Liver (tissue), 8 donors: ENCODE measurements at regions not wholly inside any gene's neighbourhood (a gene's known extent, or its start where the extent isn't known, plus 50 kb on each side); places are given as distances from the start of the nearest gene placed in this dataset.
"Not testable (repeated sequence)": the region's sequence is repeated elsewhere in the genome, so short reads cannot be mapped to it uniquely, and the experiment has no call there.

Source experiments
- DNase-seq: peaks from one replicate; pipeline ENCODE4 v3.0.0-alpha.2; 2017; ENCODE audit warnings: low spot score
- H3K27ac ChIP-seq, 2 donors: one replicate each; pipeline ENCODE4 v1.7.0; 2013; ENCODE audit warnings: inconsistent platforms in 2 of 2, low read length in 2 of 2, control low read depth in 1 of 2, low read depth in 1 of 2, mild to moderate bottlenecking in 1 of 2
- H3K27me3 ChIP-seq, 4 donors: one replicate each; pipeline versions ENCODE4 v1.6.1 to v1.7.0; 2013; ENCODE audit warnings: low read length in 3 of 4, inconsistent platforms in 1 of 4, mild to moderate bottlenecking in 1 of 4, moderate library complexity in 1 of 4; ENCODE audit not compliant: control insufficient read depth in 4 of 4, insufficient read depth in 4 of 4
- H3K36me3 ChIP-seq, 4 donors: one replicate each; pipeline versions ENCODE4 v1.6.1 to v1.7.0; 2013; ENCODE audit warnings: low read length in 3 of 4, mild to moderate bottlenecking in 3 of 4, low read depth in 1 of 4, moderate library complexity in 1 of 4; ENCODE audit not compliant: control insufficient read depth in 4 of 4, insufficient read depth in 3 of 4
- H3K4me1 ChIP-seq, 4 donors: one replicate each; pipeline versions ENCODE4 v1.6.1 to v1.7.0; 2013; ENCODE audit warnings: low read length in 3 of 4, mild to moderate bottlenecking in 3 of 4, moderate library complexity in 1 of 4; ENCODE audit not compliant: control insufficient read depth in 4 of 4, insufficient read depth in 4 of 4
- H3K4me3 ChIP-seq, 3 donors: one replicate each; pipeline versions ENCODE4 v1.6.1 to v1.7.0; 2013; ENCODE audit warnings: low read length in 3 of 3, control low read depth in 1 of 3, low read depth in 1 of 3, mild to moderate bottlenecking in 1 of 3
- H3K9ac ChIP-seq, 2 donors: one replicate each; pipeline ENCODE4 v1.7.0; 2013; ENCODE audit warnings: low read length in 2 of 2, mild to moderate bottlenecking in 2 of 2, moderate library complexity in 2 of 2, control low read depth in 1 of 2, low read depth in 1 of 2
- H3K9me3 ChIP-seq, 4 donors: one replicate each; pipeline versions ENCODE4 v1.6.1 to v1.7.0; 2013; ENCODE audit warnings: low read length in 3 of 4; ENCODE audit not compliant: control insufficient read depth in 4 of 4
- CTCF ChIP-seq: fragments of 150-350 bp; IDR thresholded peaks from 2 replicates; pipeline ENCODE4 v1.5.1; 2017; ENCODE audit warnings: improper control_type of control experiment, low read depth, low read length; ENCODE audit not compliant: missing input control
- FOXA2 ChIP-seq: IDR thresholded peaks from 2 replicates; pipeline ENCODE4 v1.6.1; 2016; ENCODE audit warnings: antibody characterized with exemption
- GABPA ChIP-seq, 2 donors: IDR thresholded peaks in 1 of 2; conservative IDR thresholded peaks in 1 of 2; 2 replicates each; pipeline ENCODE4 v1.6.1; 2016; ENCODE audit warnings: antibody characterized with exemption in 2 of 2, mild to moderate bottlenecking in 1 of 2, moderate library complexity in 1 of 2
- HNF4A ChIP-seq, 2 donors: conservative IDR thresholded peaks; 2 replicates each; pipeline ENCODE4 v1.6.1; 2016; ENCODE audit warnings: antibody characterized with exemption in 2 of 2, mild to moderate bottlenecking in 2 of 2
- JUND ChIP-seq, 2 donors: IDR thresholded peaks; 2 replicates each; pipeline ENCODE4 v1.6.1; 2016; ENCODE audit warnings: antibody characterized with exemption in 2 of 2
- NR2F2 ChIP-seq: IDR thresholded peaks from 2 replicates; pipeline ENCODE4 v1.6.1; 2016; ENCODE audit warnings: antibody characterized with exemption
- RXRA ChIP-seq, 2 donors: IDR thresholded peaks; 2 replicates each; pipeline ENCODE4 v1.6.1; 2017 to 2018; ENCODE audit warnings: antibody characterized with exemption in 2 of 2, mild to moderate bottlenecking in 1 of 2
- SP1 ChIP-seq: IDR thresholded peaks from 2 replicates; pipeline ENCODE4 v1.6.1; 2018; ENCODE audit warnings: antibody characterized with exemption, mild to moderate bottlenecking
- TAF1 ChIP-seq: conservative IDR thresholded peaks from 2 replicates; pipeline ENCODE4 v1.6.1; 2016; ENCODE audit warnings: antibody characterized with exemption, mild to moderate bottlenecking
- YY1 ChIP-seq: IDR thresholded peaks from 2 replicates; pipeline ENCODE4 v1.6.1; 2016; ENCODE audit warnings: antibody characterized with exemption, mild to moderate bottlenecking
- ZBTB33 ChIP-seq: IDR thresholded peaks from 2 replicates; pipeline ENCODE4 v1.6.1; 2016; ENCODE audit warnings: antibody characterized with exemption
- WGBS: extraction: QIAGEN DNeasy Blood & Tissue Kit; methylation state at CpG from one replicate; pipeline ENCODE4 v1.1.7; 2013; 5-methylcytosine and 5-hydroxymethylcytosine counted together
- TF ChIP-seq, protein P1 (sequence below): IDR thresholded peaks from 2 replicates; pipeline ENCODE4 v1.6.1; 2016; ENCODE audit warnings: antibody characterized with exemption
- TF ChIP-seq, protein P2 (sequence below): IDR thresholded peaks from 2 replicates; pipeline ENCODE4 v1.6.1; 2016; ENCODE audit warnings: antibody characterized with exemption, mild to moderate bottlenecking
- donor health status: healthy.
- donor health status: healthy.
- donor health status: healthy.
- donor health status: healthy.
- donor health status: healthy.

DNA sequence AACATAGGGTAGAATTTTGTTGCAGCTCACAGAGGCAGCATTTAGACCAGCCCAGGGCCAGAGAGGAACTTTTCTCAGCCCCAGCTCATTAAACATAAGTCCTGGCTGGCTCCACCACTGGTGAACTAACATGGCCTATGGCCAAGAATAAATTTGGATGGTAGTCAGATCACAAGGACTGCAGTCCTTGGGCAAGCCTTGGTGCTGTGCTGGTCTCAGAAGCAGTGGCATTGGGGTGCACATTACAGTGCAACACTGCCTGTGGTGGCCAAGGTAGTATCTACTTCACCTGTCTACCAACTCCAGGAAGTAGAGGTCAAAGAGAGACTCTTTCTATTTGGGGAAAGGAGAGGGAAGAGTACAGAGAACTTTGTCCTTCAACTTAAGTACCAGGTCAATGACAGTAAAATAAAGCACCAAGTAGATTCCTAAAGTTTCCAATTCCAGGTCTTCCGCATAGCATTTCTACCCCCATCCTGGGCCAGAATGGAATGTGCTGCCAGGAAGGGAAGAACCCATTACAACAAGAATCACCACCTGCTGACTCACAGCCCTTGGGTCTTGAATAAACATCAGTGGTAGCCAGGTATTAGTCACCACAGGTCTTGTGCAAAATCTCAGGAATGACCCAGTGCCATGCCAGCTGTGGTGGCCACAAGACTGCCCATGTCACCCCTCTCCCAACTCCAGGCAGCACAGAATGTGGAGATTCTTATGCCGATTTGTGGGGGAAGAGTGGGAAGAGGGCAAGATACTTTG is 155.4 kb upstream of the FSIP2 start:
- H3K27me3 ChIP-seq, result no peaks in the 10 kb centered on the region
- peaks cover 0 to 3% (median 0%) of the 10 kb centered on the region in 4 donors for H3K9me3 ChIP-seq
- WGBS, result 68% methylated on average over 2 of the region's 2 CpGs
- no peak overlapping the region for H3K9ac ChIP-seq
- no peaks in the 10 kb centered on the region for H3K36me3 ChIP-seq
- no peak overlapping the region for H3K27ac ChIP-seq
- no peak for TF ChIP-seq HNF4A (conservative IDR thresholded peaks at IDR 0.05)
- TF ChIP-seq, protein P1, sequence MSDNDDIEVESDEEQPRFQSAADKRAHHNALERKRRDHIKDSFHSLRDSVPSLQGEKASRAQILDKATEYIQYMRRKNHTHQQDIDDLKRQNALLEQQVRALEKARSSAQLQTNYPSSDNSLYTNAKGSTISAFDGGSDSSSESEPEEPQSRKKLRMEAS, result no peak
- TF ChIP-seq FOXA2, result no peak
- TF ChIP-seq CTCF, result no peak
- TF ChIP-seq, protein P2, sequence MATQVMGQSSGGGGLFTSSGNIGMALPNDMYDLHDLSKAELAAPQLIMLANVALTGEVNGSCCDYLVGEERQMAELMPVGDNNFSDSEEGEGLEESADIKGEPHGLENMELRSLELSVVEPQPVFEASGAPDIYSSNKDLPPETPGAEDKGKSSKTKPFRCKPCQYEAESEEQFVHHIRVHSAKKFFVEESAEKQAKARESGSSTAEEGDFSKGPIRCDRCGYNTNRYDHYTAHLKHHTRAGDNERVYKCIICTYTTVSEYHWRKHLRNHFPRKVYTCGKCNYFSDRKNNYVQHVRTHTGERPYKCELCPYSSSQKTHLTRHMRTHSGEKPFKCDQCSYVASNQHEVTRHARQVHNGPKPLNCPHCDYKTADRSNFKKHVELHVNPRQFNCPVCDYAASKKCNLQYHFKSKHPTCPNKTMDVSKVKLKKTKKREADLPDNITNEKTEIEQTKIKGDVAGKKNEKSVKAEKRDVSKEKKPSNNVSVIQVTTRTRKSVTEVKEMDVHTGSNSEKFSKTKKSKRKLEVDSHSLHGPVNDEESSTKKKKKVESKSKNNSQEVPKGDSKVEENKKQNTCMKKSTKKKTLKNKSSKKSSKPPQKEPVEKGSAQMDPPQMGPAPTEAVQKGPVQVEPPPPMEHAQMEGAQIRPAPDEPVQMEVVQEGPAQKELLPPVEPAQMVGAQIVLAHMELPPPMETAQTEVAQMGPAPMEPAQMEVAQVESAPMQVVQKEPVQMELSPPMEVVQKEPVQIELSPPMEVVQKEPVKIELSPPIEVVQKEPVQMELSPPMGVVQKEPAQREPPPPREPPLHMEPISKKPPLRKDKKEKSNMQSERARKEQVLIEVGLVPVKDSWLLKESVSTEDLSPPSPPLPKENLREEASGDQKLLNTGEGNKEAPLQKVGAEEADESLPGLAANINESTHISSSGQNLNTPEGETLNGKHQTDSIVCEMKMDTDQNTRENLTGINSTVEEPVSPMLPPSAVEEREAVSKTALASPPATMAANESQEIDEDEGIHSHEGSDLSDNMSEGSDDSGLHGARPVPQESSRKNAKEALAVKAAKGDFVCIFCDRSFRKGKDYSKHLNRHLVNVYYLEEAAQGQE, result no peak
- no peak for TF ChIP-seq JUND (IDR thresholded peaks at IDR 0.05)
- no peak for TF ChIP-seq ZBTB33
- TF ChIP-seq NR2F2, result no peak
- TF ChIP-seq RXRA (IDR thresholded peaks at IDR 0.05), result no peak
- no peak for TF ChIP-seq TAF1
- no peak for TF ChIP-seq YY1
- TF ChIP-seq SP1, result no peak
- TF ChIP-seq GABPA (IDR thresholded peaks at IDR 0.05 in 1 of 2, conservative IDR thresholded peaks at IDR 0.05 in 1 of 2), result no peak
- H3K4me1 ChIP-seq, result no peaks in the 10 kb centered on the region
- no peak overlapping the region for H3K4me3 ChIP-seq
- DNase-seq, result no peak

- 89% methylated on average over 5 of the region's 5 CpGs for WGBS
- not testable (repeated sequence) for H3K9me3 ChIP-seq, H3K9ac ChIP-seq, H3K4me3 ChIP-seq, H3K36me3 ChIP-seq, H3K4me1 ChIP-seq, H3K27me3 ChIP-seq, DNase-seq, H3K27ac ChIP-seq
These were observed 153.4 kb upstream of the FSIP2 start for GRCh38 chr2:185585165-185585564.

DNA sequence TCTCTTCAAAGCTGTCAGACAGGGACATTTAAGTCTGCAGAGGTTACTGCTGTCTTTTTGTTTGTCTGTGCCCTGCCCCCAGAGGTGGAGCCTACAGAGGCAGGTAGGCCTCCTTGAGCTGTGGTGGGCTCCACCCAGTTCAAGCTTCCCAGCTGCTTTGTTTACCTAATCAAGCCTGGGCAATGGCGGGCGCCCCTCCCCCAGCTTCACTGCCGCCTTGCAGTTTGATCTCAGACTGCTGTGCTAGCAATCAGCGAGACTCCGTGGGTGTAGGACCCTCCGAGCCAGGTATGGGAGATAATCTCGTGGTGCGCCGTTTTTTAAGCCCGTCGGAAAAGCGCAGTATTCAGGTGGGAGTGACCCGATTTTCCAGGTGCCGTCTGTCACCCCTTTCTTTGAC is 147.3 kb upstream of the FSIP2 start:
- not testable (repeated sequence) for H3K4me3 ChIP-seq, H3K9ac ChIP-seq, H3K4me1 ChIP-seq, H3K9me3 ChIP-seq, H3K27ac ChIP-seq, DNase-seq, H3K27me3 ChIP-seq, H3K36me3 ChIP-seq
- WGBS, result 83% methylated on average over 14 of the region's 14 CpGs
